GM23338 (cell line): ENCODE measurements at regions not wholly inside any gene's neighbourhood (a gene's known extent, or its start where the extent isn't known, plus 50 kb on each side); places are given as distances from the start of the nearest gene placed in this dataset.

Experiments used
- ATAC-seq: fragments of 200-7000 bp; cut with Tn5 transposase; 3 replicates; pipeline ENCODE4 v1.9.1; 2020
- DNase-seq: peaks from one replicate; pipeline ENCODE4 v3.0.0-alpha.2; 2015; ENCODE audit warnings: low spot score
- H2AFZ ChIP-seq: fragments of 200-600 bp; sonication (generic); 2 replicates; pipeline ENCODE4 v1.8.0; 2016; ENCODE audit warnings: antibody characterized with exemption, mild to moderate bottlenecking, moderate library complexity
- H3F3A ChIP-seq: fragments of 200-600 bp; sonication (generic); replicated peaks from 2 replicates; pipeline ENCODE4 v1.8.0; 2017; ENCODE audit warnings: antibody characterized with exemption, mixed run types, low read depth
- H3K27ac ChIP-seq: fragments of 200-600 bp; sonication (generic); 2 replicates; pipeline ENCODE4 v1.6.1; 2016; ENCODE audit warnings: low read depth
- H3K27me3 ChIP-seq: fragments of 200-600 bp; sonication (generic); 2 replicates; pipeline ENCODE4 v1.8.0; 2016; ENCODE audit warnings: mild to moderate bottlenecking, mixed run types, moderate library complexity; ENCODE audit not compliant: insufficient read depth
- H3K36me3 ChIP-seq: fragments of 200-600 bp; sonication (generic); 2 replicates; pipeline ENCODE4 v1.8.0; 2016; ENCODE audit warnings: mild to moderate bottlenecking; ENCODE audit not compliant: insufficient read depth
- H3K4me1 ChIP-seq: fragments of 200-600 bp; sonication (generic); 2 replicates; pipeline ENCODE4 v1.8.0; 2016; ENCODE audit warnings: mild to moderate bottlenecking, moderate library complexity; ENCODE audit not compliant: insufficient read depth
- H3K4me2 ChIP-seq: fragments of 200-600 bp; sonication (generic); 2 replicates; pipeline ENCODE4 v1.7.1; 2017; ENCODE audit warnings: mixed run types
- H3K4me3 ChIP-seq: fragments of 200-600 bp; sonication (generic); 2 replicates; pipeline ENCODE4 v1.6.1; 2016; ENCODE audit warnings: mixed run types
- H3K79me2 ChIP-seq: fragments of 200-600 bp; sonication (generic); replicated peaks from 2 replicates; pipeline ENCODE4 v1.8.0; 2017; ENCODE audit warnings: mild to moderate bottlenecking; ENCODE audit not compliant: insufficient read depth
- H3K9me2 ChIP-seq: fragments of 200-600 bp; sonication (generic); 2 replicates; pipeline ENCODE4 v1.8.0; 2017; ENCODE audit not compliant: insufficient read depth
- H4K20me1 ChIP-seq: fragments of 200-600 bp; sonication (generic); replicated peaks from 2 replicates; pipeline ENCODE4 v1.8.0; 2017; ENCODE audit warnings: mild to moderate bottlenecking; ENCODE audit not compliant: insufficient read depth
- H3K27ac Mint-ChIP-seq: 2 replicates; pipeline ENCODE4 v1.8.0; 2020; ENCODE audit warnings: inconsistent platforms, mild to moderate bottlenecking, moderate library complexity, mixed read lengths
- H3K27me3 Mint-ChIP-seq: 3 replicates; pipeline ENCODE4 v1.8.0; 2022; ENCODE audit warnings: low read depth, mild to moderate bottlenecking, moderate library complexity, mixed read lengths, inconsistent platforms; ENCODE audit not compliant: insufficient read depth, poor library complexity
- H3K36me3 Mint-ChIP-seq: 3 replicates; pipeline ENCODE4 v1.8.0; 2021; ENCODE audit warnings: low read depth, mild to moderate bottlenecking, inconsistent platforms, moderate library complexity, mixed read lengths
- H3K4me1 Mint-ChIP-seq: 3 replicates; pipeline ENCODE4 v1.8.0; 2020; ENCODE audit warnings: mild to moderate bottlenecking, inconsistent platforms, mixed read lengths
- H3K4me3 Mint-ChIP-seq: 3 replicates; pipeline ENCODE4 v1.8.0; 2021; ENCODE audit warnings: moderate library complexity, mild to moderate bottlenecking, inconsistent platforms, mixed read lengths
- H3K9me3 Mint-ChIP-seq: 3 replicates; pipeline ENCODE4 v1.8.0; 2020; ENCODE audit warnings: moderate library complexity, mild to moderate bottlenecking, inconsistent platforms, mixed read lengths
- CREB1 ChIP-seq: fragments of 250-450 bp; sonication (Bioruptor Pico); IDR thresholded peaks from 2 replicates; pipeline ENCODE4 v1.5.0; 2020; ENCODE audit warnings: low read depth, mild to moderate bottlenecking, moderate library complexity
- EZH2 ChIP-seq: fragments of 200-600 bp; sonication (generic); IDR thresholded peaks from one replicate; pipeline ENCODE4 v1.8.0; 2017; ENCODE audit warnings: antibody characterized with exemption, mild to moderate bottlenecking, low read depth; ENCODE audit not compliant: unreplicated experiment
- EZH2phosphoT487 ChIP-seq: fragments of 200-600 bp; sonication (generic); IDR thresholded peaks from one replicate; pipeline ENCODE4 v1.8.1; 2018; ENCODE audit warnings: antibody characterized with exemption; ENCODE audit not compliant: unreplicated experiment
- JUNB ChIP-seq: IDR thresholded peaks from one replicate; pipeline ENCODE4 v1.6.1; 2016; ENCODE audit warnings: antibody characterized with exemption; ENCODE audit not compliant: unreplicated experiment
- NANOG ChIP-seq: IDR thresholded peaks from 2 replicates; pipeline ENCODE4 v1.6.1; 2016; ENCODE audit warnings: antibody characterized with exemption, borderline replicate concordance
- POLR2AphosphoS5 ChIP-seq: IDR thresholded peaks from 2 replicates; pipeline ENCODE4 v1.6.1; 2016; ENCODE audit warnings: antibody characterized with exemption, low read depth
- STAT1 ChIP-seq: IDR thresholded peaks from one replicate; pipeline ENCODE4 v1.6.1; 2016; ENCODE audit warnings: antibody characterized with exemption; ENCODE audit not compliant: unreplicated experiment
- ZNF114 ChIP-seq: fragments of 250-450 bp; sonication (Bioruptor Pico); IDR thresholded peaks from 2 replicates; pipeline ENCODE4 v1.5.0; 2020; ENCODE audit warnings: mild to moderate bottlenecking, moderate library complexity
- ZNF331 ChIP-seq: fragments of 250-450 bp; sonication (Bioruptor Pico); IDR thresholded peaks from 2 replicates; pipeline ENCODE4 v1.5.0; 2020; ENCODE audit warnings: low read depth, mild to moderate bottlenecking, moderate library complexity
- TF ChIP-seq, protein P1 (sequence below): IDR thresholded peaks from one replicate; pipeline ENCODE4 v1.6.1; 2018; ENCODE audit warnings: antibody characterized with exemption; ENCODE audit not compliant: unreplicated experiment
- TF ChIP-seq, protein P2 (sequence below), 2 experiments: fragments of 200-600 bp in 1 of 2; sonication (generic) in 1 of 2; conservative IDR thresholded peaks; 2 replicates each; pipeline versions ENCODE4 v1.5.1 to v1.6.1; 2016 to 2017; ENCODE audit warnings: antibody characterized with exemption in 2 of 2, low read depth in 2 of 2, mild to moderate bottlenecking in 2 of 2, moderate library complexity in 1 of 2
- TF ChIP-seq, protein P3 (sequence below): fragments of 250-450 bp; sonication (Bioruptor Pico); IDR thresholded peaks from 2 replicates; pipeline ENCODE4 v1.5.0; 2020; ENCODE audit warnings: mild to moderate bottlenecking, moderate library complexity
- TF ChIP-seq, protein P4 (sequence below): IDR thresholded peaks from 2 replicates; pipeline ENCODE4 v1.6.1; 2016; ENCODE audit warnings: antibody characterized with exemption

DNA sequence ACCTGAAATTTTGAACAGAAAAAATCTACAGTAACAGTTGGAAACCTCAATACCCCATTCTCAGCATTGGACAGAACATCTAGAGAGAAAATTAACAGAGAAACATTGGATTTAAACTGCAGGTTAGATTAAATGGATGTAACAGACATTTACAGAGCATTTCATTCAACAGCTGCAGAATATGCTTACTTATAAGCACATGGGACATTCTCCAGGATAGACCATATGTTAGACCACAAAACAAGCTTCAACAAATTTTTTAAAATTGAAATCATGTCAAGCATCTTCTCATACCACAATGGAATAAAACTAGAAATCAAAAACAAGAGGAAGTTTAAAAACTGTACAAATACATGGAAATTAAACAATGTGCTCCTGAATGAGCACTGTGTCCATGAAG is 316.3 kb downstream of the FAM170A start:
- peaks cover 11% of the 10 kb centered on the region; the same call in 2 of the 3 replicates for H3K9me3 Mint-ChIP-seq
- H3K79me2 ChIP-seq = no peaks in the 10 kb centered on the region
- H2AFZ ChIP-seq = no peak overlapping the region
- no peak overlapping the region for H3K4me2 ChIP-seq
- no peak overlapping the region for H3K4me3 ChIP-seq
- no peak overlapping the region for H3K27ac ChIP-seq
- H3K27ac Mint-ChIP-seq = no peak overlapping the region
- H4K20me1 ChIP-seq = no peaks in the 10 kb centered on the region
- H3K4me3 Mint-ChIP-seq = no peak overlapping the region
- no peaks in the 10 kb centered on the region for H3K27me3 Mint-ChIP-seq
- no peak for DNase-seq
- H3K27me3 ChIP-seq = no peaks in the 10 kb centered on the region
- peaks cover 7% of the 10 kb centered on the region; the same call in 2 of the 3 replicates for H3K36me3 Mint-ChIP-seq
- ATAC-seq = no peak
- TF ChIP-seq ZNF114 (CRISPR knock-in tag) (no peak), JUNB (no peak), CREB1 (CRISPR knock-in tag) (no peak), POLR2AphosphoS5 (no peak), EZH2phosphoT487 (no peak), STAT1 (no peak), EZH2 (no peak), ZNF331 (CRISPR knock-in tag) (no peak), NANOG (no peak)
- TF ChIP-seq, protein P1, sequence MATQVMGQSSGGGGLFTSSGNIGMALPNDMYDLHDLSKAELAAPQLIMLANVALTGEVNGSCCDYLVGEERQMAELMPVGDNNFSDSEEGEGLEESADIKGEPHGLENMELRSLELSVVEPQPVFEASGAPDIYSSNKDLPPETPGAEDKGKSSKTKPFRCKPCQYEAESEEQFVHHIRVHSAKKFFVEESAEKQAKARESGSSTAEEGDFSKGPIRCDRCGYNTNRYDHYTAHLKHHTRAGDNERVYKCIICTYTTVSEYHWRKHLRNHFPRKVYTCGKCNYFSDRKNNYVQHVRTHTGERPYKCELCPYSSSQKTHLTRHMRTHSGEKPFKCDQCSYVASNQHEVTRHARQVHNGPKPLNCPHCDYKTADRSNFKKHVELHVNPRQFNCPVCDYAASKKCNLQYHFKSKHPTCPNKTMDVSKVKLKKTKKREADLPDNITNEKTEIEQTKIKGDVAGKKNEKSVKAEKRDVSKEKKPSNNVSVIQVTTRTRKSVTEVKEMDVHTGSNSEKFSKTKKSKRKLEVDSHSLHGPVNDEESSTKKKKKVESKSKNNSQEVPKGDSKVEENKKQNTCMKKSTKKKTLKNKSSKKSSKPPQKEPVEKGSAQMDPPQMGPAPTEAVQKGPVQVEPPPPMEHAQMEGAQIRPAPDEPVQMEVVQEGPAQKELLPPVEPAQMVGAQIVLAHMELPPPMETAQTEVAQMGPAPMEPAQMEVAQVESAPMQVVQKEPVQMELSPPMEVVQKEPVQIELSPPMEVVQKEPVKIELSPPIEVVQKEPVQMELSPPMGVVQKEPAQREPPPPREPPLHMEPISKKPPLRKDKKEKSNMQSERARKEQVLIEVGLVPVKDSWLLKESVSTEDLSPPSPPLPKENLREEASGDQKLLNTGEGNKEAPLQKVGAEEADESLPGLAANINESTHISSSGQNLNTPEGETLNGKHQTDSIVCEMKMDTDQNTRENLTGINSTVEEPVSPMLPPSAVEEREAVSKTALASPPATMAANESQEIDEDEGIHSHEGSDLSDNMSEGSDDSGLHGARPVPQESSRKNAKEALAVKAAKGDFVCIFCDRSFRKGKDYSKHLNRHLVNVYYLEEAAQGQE = no peak
- TF ChIP-seq, protein P2, sequence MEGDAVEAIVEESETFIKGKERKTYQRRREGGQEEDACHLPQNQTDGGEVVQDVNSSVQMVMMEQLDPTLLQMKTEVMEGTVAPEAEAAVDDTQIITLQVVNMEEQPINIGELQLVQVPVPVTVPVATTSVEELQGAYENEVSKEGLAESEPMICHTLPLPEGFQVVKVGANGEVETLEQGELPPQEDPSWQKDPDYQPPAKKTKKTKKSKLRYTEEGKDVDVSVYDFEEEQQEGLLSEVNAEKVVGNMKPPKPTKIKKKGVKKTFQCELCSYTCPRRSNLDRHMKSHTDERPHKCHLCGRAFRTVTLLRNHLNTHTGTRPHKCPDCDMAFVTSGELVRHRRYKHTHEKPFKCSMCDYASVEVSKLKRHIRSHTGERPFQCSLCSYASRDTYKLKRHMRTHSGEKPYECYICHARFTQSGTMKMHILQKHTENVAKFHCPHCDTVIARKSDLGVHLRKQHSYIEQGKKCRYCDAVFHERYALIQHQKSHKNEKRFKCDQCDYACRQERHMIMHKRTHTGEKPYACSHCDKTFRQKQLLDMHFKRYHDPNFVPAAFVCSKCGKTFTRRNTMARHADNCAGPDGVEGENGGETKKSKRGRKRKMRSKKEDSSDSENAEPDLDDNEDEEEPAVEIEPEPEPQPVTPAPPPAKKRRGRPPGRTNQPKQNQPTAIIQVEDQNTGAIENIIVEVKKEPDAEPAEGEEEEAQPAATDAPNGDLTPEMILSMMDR (conservative IDR thresholded peaks at IDR 0.05; ENCODE audit: low read depth in 2 of 2) = no peak
- TF ChIP-seq, protein P3, sequence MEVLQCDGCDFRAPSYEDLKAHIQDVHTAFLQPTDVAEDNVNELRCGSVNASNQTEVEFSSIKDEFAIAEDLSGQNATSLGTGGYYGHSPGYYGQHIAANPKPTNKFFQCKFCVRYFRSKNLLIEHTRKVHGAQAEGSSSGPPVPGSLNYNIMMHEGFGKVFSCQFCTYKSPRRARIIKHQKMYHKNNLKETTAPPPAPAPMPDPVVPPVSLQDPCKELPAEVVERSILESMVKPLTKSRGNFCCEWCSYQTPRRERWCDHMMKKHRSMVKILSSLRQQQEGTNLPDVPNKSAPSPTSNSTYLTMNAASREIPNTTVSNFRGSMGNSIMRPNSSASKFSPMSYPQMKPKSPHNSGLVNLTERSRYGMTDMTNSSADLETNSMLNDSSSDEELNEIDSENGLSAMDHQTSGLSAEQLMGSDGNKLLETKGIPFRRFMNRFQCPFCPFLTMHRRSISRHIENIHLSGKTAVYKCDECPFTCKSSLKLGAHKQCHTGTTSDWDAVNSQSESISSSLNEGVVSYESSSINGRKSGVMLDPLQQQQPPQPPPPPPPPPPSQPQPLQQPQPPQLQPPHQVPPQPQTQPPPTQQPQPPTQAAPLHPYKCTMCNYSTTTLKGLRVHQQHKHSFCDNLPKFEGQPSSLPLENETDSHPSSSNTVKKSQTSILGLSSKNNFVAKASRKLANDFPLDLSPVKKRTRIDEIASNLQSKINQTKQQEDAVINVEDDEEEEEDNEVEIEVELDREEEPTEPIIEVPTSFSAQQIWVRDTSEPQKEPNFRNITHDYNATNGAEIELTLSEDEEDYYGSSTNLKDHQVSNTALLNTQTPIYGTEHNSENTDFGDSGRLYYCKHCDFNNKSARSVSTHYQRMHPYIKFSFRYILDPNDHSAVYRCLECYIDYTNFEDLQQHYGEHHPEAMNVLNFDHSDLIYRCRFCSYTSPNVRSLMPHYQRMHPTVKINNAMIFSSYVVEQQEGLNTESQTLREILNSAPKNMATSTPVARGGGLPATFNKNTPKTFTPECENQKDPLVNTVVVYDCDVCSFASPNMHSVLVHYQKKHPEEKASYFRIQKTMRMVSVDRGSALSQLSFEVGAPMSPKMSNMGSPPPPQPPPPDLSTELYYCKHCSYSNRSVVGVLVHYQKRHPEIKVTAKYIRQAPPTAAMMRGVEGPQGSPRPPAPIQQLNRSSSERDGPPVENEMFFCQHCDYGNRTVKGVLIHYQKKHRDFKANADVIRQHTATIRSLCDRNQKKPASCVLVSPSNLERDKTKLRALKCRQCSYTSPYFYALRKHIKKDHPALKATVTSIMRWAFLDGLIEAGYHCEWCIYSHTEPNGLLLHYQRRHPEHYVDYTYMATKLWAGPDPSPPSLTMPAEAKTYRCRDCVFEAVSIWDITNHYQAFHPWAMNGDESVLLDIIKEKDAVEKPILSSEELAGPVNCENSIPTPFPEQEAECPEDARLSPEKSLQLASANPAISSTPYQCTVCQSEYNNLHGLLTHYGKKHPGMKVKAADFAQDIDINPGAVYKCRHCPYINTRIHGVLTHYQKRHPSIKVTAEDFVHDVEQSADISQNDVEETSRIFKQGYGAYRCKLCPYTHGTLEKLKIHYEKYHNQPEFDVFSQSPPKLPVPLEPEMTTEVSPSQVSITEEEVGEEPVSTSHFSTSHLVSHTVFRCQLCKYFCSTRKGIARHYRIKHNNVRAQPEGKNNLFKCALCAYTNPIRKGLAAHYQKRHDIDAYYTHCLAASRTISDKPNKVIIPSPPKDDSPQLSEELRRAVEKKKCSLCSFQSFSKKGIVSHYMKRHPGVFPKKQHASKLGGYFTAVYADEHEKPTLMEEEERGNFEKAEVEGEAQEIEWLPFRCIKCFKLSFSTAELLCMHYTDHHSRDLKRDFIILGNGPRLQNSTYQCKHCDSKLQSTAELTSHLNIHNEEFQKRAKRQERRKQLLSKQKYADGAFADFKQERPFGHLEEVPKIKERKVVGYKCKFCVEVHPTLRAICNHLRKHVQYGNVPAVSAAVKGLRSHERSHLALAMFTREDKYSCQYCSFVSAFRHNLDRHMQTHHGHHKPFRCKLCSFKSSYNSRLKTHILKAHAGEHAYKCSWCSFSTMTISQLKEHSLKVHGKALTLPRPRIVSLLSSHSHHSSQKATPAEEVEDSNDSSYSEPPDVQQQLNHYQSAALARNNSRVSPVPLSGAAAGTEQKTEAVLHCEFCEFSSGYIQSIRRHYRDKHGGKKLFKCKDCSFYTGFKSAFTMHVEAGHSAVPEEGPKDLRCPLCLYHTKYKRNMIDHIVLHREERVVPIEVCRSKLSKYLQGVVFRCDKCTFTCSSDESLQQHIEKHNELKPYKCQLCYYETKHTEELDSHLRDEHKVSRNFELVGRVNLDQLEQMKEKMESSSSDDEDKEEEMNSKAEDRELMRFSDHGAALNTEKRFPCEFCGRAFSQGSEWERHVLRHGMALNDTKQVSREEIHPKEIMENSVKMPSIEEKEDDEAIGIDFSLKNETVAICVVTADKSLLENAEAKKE (CRISPR knock-in tag) = no peak
- TF ChIP-seq, protein P4, sequence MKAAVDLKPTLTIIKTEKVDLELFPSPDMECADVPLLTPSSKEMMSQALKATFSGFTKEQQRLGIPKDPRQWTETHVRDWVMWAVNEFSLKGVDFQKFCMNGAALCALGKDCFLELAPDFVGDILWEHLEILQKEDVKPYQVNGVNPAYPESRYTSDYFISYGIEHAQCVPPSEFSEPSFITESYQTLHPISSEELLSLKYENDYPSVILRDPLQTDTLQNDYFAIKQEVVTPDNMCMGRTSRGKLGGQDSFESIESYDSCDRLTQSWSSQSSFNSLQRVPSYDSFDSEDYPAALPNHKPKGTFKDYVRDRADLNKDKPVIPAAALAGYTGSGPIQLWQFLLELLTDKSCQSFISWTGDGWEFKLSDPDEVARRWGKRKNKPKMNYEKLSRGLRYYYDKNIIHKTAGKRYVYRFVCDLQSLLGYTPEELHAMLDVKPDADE = no peak
- no peaks in the 10 kb centered on the region for H3F3A ChIP-seq
- H3K9me2 ChIP-seq = peaks cover 3% of the 10 kb centered on the region; the same call in 1 of the 2 replicates
- peaks cover 9% of the 10 kb centered on the region; the same call in 1 of the 2 replicates for H3K4me1 ChIP-seq
- no peaks in the 10 kb centered on the region for H3K36me3 ChIP-seq
- H3K4me1 Mint-ChIP-seq = peaks cover 24% of the 10 kb centered on the region
